Naive thymus-derived CD4-positive, alpha-beta T cell (primary cell): ENCODE measurements at regions not wholly inside any gene's neighbourhood (a gene's known extent, or its start where the extent isn't known, plus 50 kb on each side); places are given as distances from the start of the nearest gene placed in this dataset.
"Not testable (repeated sequence)": the region's sequence is repeated elsewhere in the genome, so short reads cannot be mapped to it uniquely, and the experiment has no call there.

Experiments
- ATAC-seq: fragments of 150-1000 bp; cut with Tn5 transposase; 2 replicates; pipeline ENCODE4 v1.10.0; 2021; ENCODE audit warnings: mild to moderate bottlenecking, moderate library complexity
- CTCF ChIA-PET: fragments of 350-600 bp; sonication (Branson Sonifier 250); formaldehyde crosslinking; loops from one replicate; lab custom pipeline; 2021; ENCODE audit warnings: antibody characterized with exemption; lab: Charles Lee
- POLR2A ChIA-PET: fragments of 350-600 bp; sonication (Branson Sonifier 250); formaldehyde crosslinking; loops from one replicate; lab custom pipeline; 2021; ENCODE audit warnings: antibody characterized with exemption, inconsistent platforms; lab: Charles Lee
- DNase-seq, 9 donors: peaks; one replicate each; pipeline versions ENCODE4 v3.0.0 to v3.0.0-alpha.2; 2020 to 2022; ENCODE audit warnings: mixed read lengths in 1 of 9
- H3K27ac ChIP-seq: one replicate; pipeline ENCODE4 v1.7.0; 2013; ENCODE audit warnings: mild to moderate bottlenecking, low read depth, low read length, moderate library complexity
- H3K27me3 ChIP-seq, 2 donors: one replicate each; pipeline ENCODE4 v1.7.0; 2013; ENCODE audit warnings: low read length in 2 of 2, mild to moderate bottlenecking in 2 of 2, moderate library complexity in 2 of 2; ENCODE audit not compliant: control insufficient read depth in 2 of 2, insufficient read depth in 2 of 2
- H3K36me3 ChIP-seq, 3 experiments: 1 replicate in 2 of 3; 2 replicates in 1 of 3; pipeline ENCODE4 v1.7.0; 2013; ENCODE audit warnings: low read length in 3 of 3, mild to moderate bottlenecking in 3 of 3, moderate library complexity in 1 of 3; ENCODE audit not compliant: insufficient read depth in 3 of 3, control insufficient read depth in 2 of 3
- H3K4me1 ChIP-seq, 2 donors: one replicate each; pipeline ENCODE4 v1.7.0; 2013; ENCODE audit warnings: low read length in 2 of 2, mild to moderate bottlenecking in 2 of 2, moderate library complexity in 1 of 2; ENCODE audit not compliant: control insufficient read depth in 2 of 2, insufficient read depth in 2 of 2
- H3K4me3 ChIP-seq: 2 replicates; pipeline ENCODE4 v1.7.0; 2013; ENCODE audit warnings: mild to moderate bottlenecking, low read length
- H3K9me3 ChIP-seq, 3 experiments: 1 replicate in 2 of 3; 2 replicates in 1 of 3; pipeline ENCODE4 v1.7.0; 2013; ENCODE audit warnings: low read length in 3 of 3; ENCODE audit not compliant: control insufficient read depth in 2 of 3
- H3K27ac Mint-ChIP-seq, 9 donors: one replicate each; pipeline ENCODE4 v1.8.0; 2020 to 2022; ENCODE audit warnings: mixed read lengths in 9 of 9, mild to moderate bottlenecking in 8 of 9, moderate library complexity in 5 of 9, inconsistent platforms in 2 of 9
- H3K27me3 Mint-ChIP-seq, 5 donors: one replicate each; pipeline ENCODE4 v1.8.0; 2021 to 2022; ENCODE audit warnings: mixed read lengths in 5 of 5, mild to moderate bottlenecking in 1 of 5
- H3K36me3 Mint-ChIP-seq, 5 donors: one replicate each; pipeline ENCODE4 v1.8.0; 2020 to 2022; ENCODE audit warnings: mixed read lengths in 5 of 5, mild to moderate bottlenecking in 3 of 5, inconsistent platforms in 1 of 5
- H3K4me1 Mint-ChIP-seq, 7 donors: one replicate each; pipeline ENCODE4 v1.8.0; 2020 to 2022; ENCODE audit warnings: mixed read lengths in 7 of 7, mild to moderate bottlenecking in 3 of 7, inconsistent platforms in 1 of 7
- H3K4me3 Mint-ChIP-seq, 10 donors: one replicate each; pipeline ENCODE4 v1.8.0; 2020 to 2022; ENCODE audit warnings: mild to moderate bottlenecking in 10 of 10, mixed read lengths in 10 of 10, moderate library complexity in 6 of 10, inconsistent platforms in 2 of 10
- H3K9me3 Mint-ChIP-seq, 11 donors: one replicate each; pipeline ENCODE4 v1.8.0; 2020 to 2022; ENCODE audit warnings: mixed read lengths in 11 of 11, mild to moderate bottlenecking in 4 of 11, inconsistent platforms in 1 of 11, moderate library complexity in 1 of 11
- intact Hi-C, 2 donors: fragments of 100-400 bp; cut with micrococcal nuclease; formaldehyde crosslinking; loops; one replicate each; pipeline ENCODE4 v1.15.1; 2023

- H3K4me1 ChIP-seq: no peaks in the 10 kb centered on the region
- ChIA-PET POLR2A (no interaction called here), CTCF (no interaction called here)
- H3K27ac Mint-ChIP-seq: no peak overlapping the region
- H3K4me3 Mint-ChIP-seq: no peak overlapping the region
- no peak overlapping the region for H3K4me3 ChIP-seq
- no peaks in the 10 kb centered on the region for H3K4me1 Mint-ChIP-seq
- DNase-seq (no peak), ATAC-seq (no peak)
- intact Hi-C loops: no loop called here
- H3K9me3 ChIP-seq: no peaks in the 10 kb centered on the region
- H3K9me3 Mint-ChIP-seq: peaks cover 7 to 33% (median 10%) of the 10 kb centered on the region in 11 donors
- no peak overlapping the region for H3K27ac ChIP-seq
- H3K36me3 Mint-ChIP-seq: peaks cover 0 to 7% (median 0%) of the 10 kb centered on the region in 5 donors
- H3K27me3 ChIP-seq: no peaks in the 10 kb centered on the region
- no peaks in the 10 kb centered on the region for H3K27me3 Mint-ChIP-seq
- no peaks in the 10 kb centered on the region for H3K36me3 ChIP-seq
These were observed 759.9 kb upstream of the SGO1 start for GRCh38 chr3:20945892-20946291.

DNA sequence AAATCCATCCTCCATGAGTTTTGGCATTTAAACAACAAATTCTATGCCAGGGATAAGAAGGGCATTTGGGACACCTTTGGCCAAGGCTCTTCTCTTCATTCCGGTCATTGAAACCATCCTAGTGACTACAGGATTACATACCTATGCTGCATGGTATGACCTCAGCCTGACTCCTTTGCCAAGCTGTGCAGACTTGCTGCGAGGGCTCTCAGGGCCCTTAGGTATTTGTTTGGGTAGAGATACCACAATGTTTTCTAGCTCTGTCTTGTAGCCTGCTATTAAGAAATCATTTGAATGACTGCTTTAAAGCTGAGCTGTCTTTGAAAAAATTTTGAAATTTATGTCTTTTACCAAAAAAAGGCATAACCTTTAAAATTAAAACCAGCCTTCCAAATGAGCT, 749.8 kb upstream of the SGO1 start:
- no peak overlapping the region for H3K27ac ChIP-seq
- no peak overlapping the region for H3K4me3 ChIP-seq
- no peaks in the 10 kb centered on the region for H3K27me3 ChIP-seq
- no peak overlapping the region for H3K4me3 Mint-ChIP-seq
- H3K9me3 Mint-ChIP-seq: peaks cover 2 to 32% (median 9%) of the 10 kb centered on the region in 11 donors
- intact Hi-C loops: no loop called here
- H3K36me3 ChIP-seq: no peaks in the 10 kb centered on the region
- no peaks in the 10 kb centered on the region for H3K36me3 Mint-ChIP-seq
- ChIA-PET CTCF (no interaction called here), POLR2A (no interaction called here)
- H3K4me1 Mint-ChIP-seq: no peaks in the 10 kb centered on the region
- no peaks in the 10 kb centered on the region for H3K27me3 Mint-ChIP-seq
- ATAC-seq: no peak
- no peak overlapping the region for H3K27ac Mint-ChIP-seq
- no peaks in the 10 kb centered on the region for H3K9me3 ChIP-seq
- no peak for DNase-seq
- no peaks in the 10 kb centered on the region for H3K4me1 ChIP-seq

DNA sequence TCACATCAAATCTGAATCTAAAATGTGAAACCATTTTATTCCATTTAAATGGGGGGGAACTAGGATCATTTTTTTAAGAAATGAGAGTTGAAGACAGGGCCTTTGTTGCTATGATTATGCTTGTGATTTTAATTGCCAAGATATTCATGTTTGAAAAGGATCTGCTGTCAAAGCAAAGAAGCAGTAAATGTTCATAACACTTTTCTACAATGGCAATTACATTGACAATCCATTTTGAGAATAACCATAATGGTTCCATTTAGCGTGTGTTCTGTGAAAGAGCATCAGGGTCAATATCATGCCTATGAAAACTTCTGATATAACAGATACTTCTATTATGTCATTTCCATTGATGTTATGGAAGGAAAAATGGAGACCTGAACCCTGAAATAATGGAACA, 745.8 kb upstream of the SGO1 start:
- DNase-seq: no peak

GRCh38 chr3:20930034-20930433, 744.0 kb upstream of the SGO1 start:
- Mint-ChIP-seq H3K4me3 (no peak overlapping the region), H3K9me3 (peaks cover 4 to 32% (median 16%) of the 10 kb centered on the region in 11 donors), H3K27me3 (no peaks in the 10 kb centered on the region), H3K27ac (no peak overlapping the region), H3K4me1 (peaks cover 0 to 6% (median 0%) of the 10 kb centered on the region in 7 donors), H3K36me3 (peaks cover 0 to 4% (median 0%) of the 10 kb centered on the region in 5 donors)
- Histone ChIP-seq H3K4me3 (no peak overlapping the region), H3K9me3 (no peaks in the 10 kb centered on the region), H3K36me3 (no peaks in the 10 kb centered on the region), H3K4me1 (no peaks in the 10 kb centered on the region), H3K27ac (no peak overlapping the region), H3K27me3 (no peaks in the 10 kb centered on the region)
- intact Hi-C loops: no loop called here
- no peak for ATAC-seq
- ChIA-PET CTCF (no interaction called here), POLR2A (no interaction called here)
- no peak for DNase-seq

More for the DNA sequence above, 745.8 kb upstream of the SGO1 start:
- Mint-ChIP-seq H3K36me3 (peaks cover 0 to 4% (median 0%) of the 10 kb centered on the region in 5 donors), H3K4me1 (peaks cover 0 to 6% (median 0%) of the 10 kb centered on the region in 7 donors), H3K27ac (no peak overlapping the region), H3K27me3 (no peaks in the 10 kb centered on the region), H3K9me3 (peaks cover 4 to 40% (median 13%) of the 10 kb centered on the region in 11 donors), H3K4me3 (no peak overlapping the region)
- H3K36me3 ChIP-seq: no peaks in the 10 kb centered on the region
- H3K27me3 ChIP-seq: no peaks in the 10 kb centered on the region
- no peaks in the 10 kb centered on the region for H3K4me1 ChIP-seq
- intact Hi-C loops: no loop called here
- no peaks in the 10 kb centered on the region for H3K9me3 ChIP-seq
- ATAC-seq: no peak
- H3K27ac ChIP-seq: no peak overlapping the region
- H3K4me3 ChIP-seq: no peak overlapping the region
- ChIA-PET POLR2A (no interaction called here), CTCF (no interaction called here)

GRCh38 chr3:20924646-20925385, 738.8 kb upstream of the SGO1 start:
- intact Hi-C loops: no loop called here
- Histone ChIP-seq H3K4me3 (no peak overlapping the region), H3K36me3 (no peaks in the 10 kb centered on the region), H3K27ac (no peak overlapping the region), H3K9me3 (no peaks in the 10 kb centered on the region), H3K27me3 (no peaks in the 10 kb centered on the region), H3K4me1 (no peaks in the 10 kb centered on the region)
- ChIA-PET POLR2A (no interaction called here), CTCF (no interaction called here)
- ATAC-seq (no peak), DNase-seq (no peak)
- Mint-ChIP-seq H3K27ac (no peak overlapping the region), H3K4me3 (no peak overlapping the region), H3K4me1 (peaks cover 0 to 6% (median 0%) of the 10 kb centered on the region in 7 donors), H3K9me3 (peaks cover 15 to 59% (median 26%) of the 10 kb centered on the region in 11 donors), H3K36me3 (peaks cover 0 to 7% (median 0%) of the 10 kb centered on the region in 5 donors), H3K27me3 (no peaks in the 10 kb centered on the region)

- DNase-seq, H3K4me1 Mint-ChIP-seq, H3K27me3 ChIP-seq, H3K4me1 ChIP-seq, ATAC-seq, H3K36me3 ChIP-seq, H3K27ac ChIP-seq, H3K4me3 Mint-ChIP-seq, CTCF ChIA-PET, H3K36me3 Mint-ChIP-seq, H3K27ac Mint-ChIP-seq, H3K4me3 ChIP-seq, POLR2A ChIA-PET, H3K27me3 Mint-ChIP-seq, intact Hi-C loops: not testable (repeated sequence)
- peaks cover 0 to 14% (median 0%) of the 10 kb centered on the region in 3 experiments for H3K9me3 ChIP-seq
- peaks cover 15 to 86% (median 34%) of the 10 kb centered on the region in 11 donors for H3K9me3 Mint-ChIP-seq
These were observed 735.1 kb upstream of the SGO1 start for GRCh38 chr3:20921112-20921511.
